Left ventricle myocardium inferior (tissue), 1 donor: ENCODE measurements at regions not wholly inside any gene's neighbourhood (a gene's known extent, or its start where the extent isn't known, plus 50 kb on each side); places are given as distances from the start of the nearest gene placed in this dataset.
A peak's percentile ranks its signal among the peaks of the same experiment; 100 is the strongest.

ENCODE experiments used
- DNase-seq: peaks from one replicate; pipeline ENCODE4 v3.0.0-alpha.2; 2020
- H3K27ac ChIP-seq: fragments of 200-600 bp; replicated peaks from 2 replicates; pipeline ENCODE4 v1.8.0; 2021
- H3K27me3 ChIP-seq: fragments of 200-600 bp; 2 replicates; pipeline ENCODE4 v1.8.0; 2021; ENCODE audit warnings: low read depth
- H3K36me3 ChIP-seq: fragments of 200-600 bp; 2 replicates; pipeline ENCODE4 v1.8.0; 2021
- H3K4me1 ChIP-seq: fragments of 200-600 bp; 2 replicates; pipeline ENCODE4 v1.8.0; 2021
- H3K4me3 ChIP-seq: fragments of 200-600 bp; 2 replicates; pipeline ENCODE4 v1.8.0; 2021; ENCODE audit warnings: mild to moderate bottlenecking, moderate library complexity
- H3K9me3 ChIP-seq: fragments of 200-600 bp; replicated peaks from 2 replicates; pipeline ENCODE4 v1.8.0; 2021
- CTCF ChIP-seq: fragments of 200-600 bp; IDR thresholded peaks from 2 replicates; pipeline ENCODE4 v1.8.0; 2021; ENCODE audit warnings: antibody characterized with exemption, mild to moderate bottlenecking, borderline replicate concordance
- intact Hi-C: fragments of 100-400 bp; cut with micrococcal nuclease; formaldehyde crosslinking; loops from one replicate; pipeline ENCODE4 v1.11.0; 2022
- donor health status: DM: no; HTN: yes; CAD: no; lungs with severe emphysema.

DNA sequence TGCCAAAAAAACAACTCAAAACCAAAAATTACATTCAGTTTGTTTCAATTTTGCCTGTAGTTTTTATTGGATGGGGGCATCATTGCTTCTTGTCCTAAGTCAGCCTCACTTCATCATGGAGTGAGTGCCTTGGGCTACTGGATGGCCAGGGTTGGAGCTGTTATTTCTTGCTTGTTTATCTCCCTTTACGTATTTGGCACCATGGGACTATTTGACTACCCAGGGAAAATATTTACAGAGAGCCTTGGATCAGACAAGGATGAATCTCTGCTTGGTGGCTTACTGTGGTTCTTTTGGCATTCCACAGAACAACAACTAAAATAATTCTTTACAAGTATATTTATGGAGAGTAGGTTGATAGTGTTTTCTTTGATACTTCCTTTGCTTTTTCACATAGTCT is 160.8 kb upstream of the SEL1L start:
- no peaks in the 10 kb centered on the region for H3K27me3 ChIP-seq
- no peak for DNase-seq
- no peak overlapping the region for H3K4me3 ChIP-seq
- no peaks in the 10 kb centered on the region for H3K9me3 ChIP-seq
- TF ChIP-seq CTCF = no peak
- no peaks in the 10 kb centered on the region for H3K36me3 ChIP-seq
- no peaks in the 10 kb centered on the region for H3K4me1 ChIP-seq
- intact Hi-C loops = no loop called here
- no peak overlapping the region for H3K27ac ChIP-seq

- Histone ChIP-seq H3K36me3 (no peaks in the 10 kb centered on the region), H3K4me1 (no peaks in the 10 kb centered on the region), H3K9me3 (peaks cover 22% of the 10 kb centered on the region), H3K4me3 (no peak overlapping the region), H3K27me3 (no peaks in the 10 kb centered on the region), H3K27ac (no peak overlapping the region)
- no peak for TF ChIP-seq CTCF
- intact Hi-C loops = no loop called here
- no peak for DNase-seq
These were observed 176.0 kb upstream of the SEL1L start for GRCh38 chr14:81709681-81710080.

- TF ChIP-seq CTCF = peak; percentile 72
- Histone ChIP-seq H3K4me1 (no peaks in the 10 kb centered on the region), H3K9me3 (peaks cover 16% of the 10 kb centered on the region), H3K27me3 (no peaks in the 10 kb centered on the region), H3K36me3 (no peaks in the 10 kb centered on the region), H3K4me3 (no peak overlapping the region), H3K27ac (no peak overlapping the region)
- intact Hi-C loops = no loop called here
- no peak for DNase-seq
These were observed 176.7 kb upstream of the SEL1L start for GRCh38 chr14:81710232-81710845.

DNA sequence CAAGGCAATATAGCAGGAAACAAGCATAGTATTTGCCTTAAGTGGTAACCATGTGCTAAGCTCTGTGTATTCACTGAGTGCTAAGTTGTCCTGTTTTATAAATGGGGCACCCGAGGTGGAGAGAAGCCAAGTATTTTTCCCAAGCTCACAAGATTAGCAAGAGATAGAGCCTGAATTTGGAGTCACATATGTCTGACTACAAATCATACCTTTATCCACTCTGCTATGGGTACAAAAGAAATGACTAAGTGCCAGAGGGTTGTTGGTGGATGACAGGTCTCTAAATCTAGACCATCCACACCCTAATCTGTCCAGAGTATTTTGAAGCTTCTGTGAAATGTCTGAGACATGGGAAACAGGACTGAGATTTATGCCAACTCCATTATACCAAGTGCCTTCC is 182.1 kb upstream of the SEL1L start:
- intact Hi-C loops = no loop called here
- Histone ChIP-seq H3K9me3 (no peaks in the 10 kb centered on the region), H3K36me3 (no peaks in the 10 kb centered on the region), H3K27me3 (no peaks in the 10 kb centered on the region), H3K4me3 (no peak overlapping the region), H3K4me1 (no peaks in the 10 kb centered on the region), H3K27ac (no peak overlapping the region)
- no peak for TF ChIP-seq CTCF
- DNase-seq = no peak

DNA sequence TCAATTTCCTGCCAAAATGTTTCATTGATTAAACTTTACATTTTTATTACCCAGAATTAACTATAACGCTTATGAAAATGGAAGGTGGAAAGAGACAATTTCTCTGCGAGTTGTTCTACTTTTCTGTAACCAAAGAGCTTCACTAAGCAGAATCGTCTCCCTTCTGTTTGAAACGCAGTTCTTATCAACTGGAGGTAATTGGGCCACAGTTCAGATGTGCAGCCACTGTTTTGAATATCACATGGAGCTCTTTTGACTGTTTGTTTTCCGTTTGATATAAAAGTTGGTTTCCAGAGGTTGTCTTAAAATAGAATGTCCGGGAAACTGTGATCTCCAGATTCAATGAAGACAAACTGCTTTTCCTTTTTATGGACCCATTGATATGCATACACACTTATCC is 183.3 kb upstream of the SEL1L start:
- Histone ChIP-seq H3K4me3 (no peak overlapping the region), H3K36me3 (no peaks in the 10 kb centered on the region), H3K27ac (no peak overlapping the region), H3K27me3 (no peaks in the 10 kb centered on the region), H3K4me1 (no peaks in the 10 kb centered on the region), H3K9me3 (no peaks in the 10 kb centered on the region)
- TF ChIP-seq CTCF = no peak
- DNase-seq = no peak
- intact Hi-C loops = no loop called here
